HUES64 (cell line): ENCODE measurements at regions not wholly inside any gene's neighbourhood (a gene's known extent, or its start where the extent isn't known, plus 50 kb on each side); places are given as distances from the start of the nearest gene placed in this dataset.
"Not testable (repeated sequence)": the region's sequence is repeated elsewhere in the genome, so short reads cannot be mapped to it uniquely, and the experiment has no call there.

Experiments
- H3K27ac ChIP-seq: 2 replicates; pipeline ENCODE4 v1.7.0; 2013; ENCODE audit warnings: low read depth, low read length, inconsistent platforms
- H3K27me3 ChIP-seq: 2 replicates; pipeline ENCODE4 v1.6.1; 2013; ENCODE audit warnings: mild to moderate bottlenecking, low read length; ENCODE audit not compliant: insufficient read depth
- H3K36me3 ChIP-seq: 2 replicates; pipeline ENCODE4 v1.6.1; 2013; ENCODE audit warnings: mild to moderate bottlenecking, low read length; ENCODE audit not compliant: insufficient read depth
- H3K4me1 ChIP-seq: 2 replicates; pipeline ENCODE4 v1.6.1; 2013; ENCODE audit warnings: mild to moderate bottlenecking, low read length, moderate library complexity; ENCODE audit not compliant: insufficient read depth
- H3K4me3 ChIP-seq: 2 replicates; pipeline ENCODE4 v1.5.1; 2013; ENCODE audit warnings: mild to moderate bottlenecking, low read length, moderate library complexity
- H3K9ac ChIP-seq: 2 replicates; pipeline ENCODE4 v1.6.1; 2013; ENCODE audit warnings: mild to moderate bottlenecking, low read depth, low read length
- H3K9me3 ChIP-seq: 2 replicates; pipeline ENCODE4 v1.6.1; 2013; ENCODE audit warnings: low read depth, low read length; ENCODE audit not compliant: insufficient read depth
- WGBS: fragments of 150-250, 120-280 bp; methylation state at CpG from one replicate; pipeline ENCODE4 v1.1.7; 2013; ENCODE audit warnings: missing lambda C conversion rate; 5-methylcytosine and 5-hydroxymethylcytosine counted together

DNA sequence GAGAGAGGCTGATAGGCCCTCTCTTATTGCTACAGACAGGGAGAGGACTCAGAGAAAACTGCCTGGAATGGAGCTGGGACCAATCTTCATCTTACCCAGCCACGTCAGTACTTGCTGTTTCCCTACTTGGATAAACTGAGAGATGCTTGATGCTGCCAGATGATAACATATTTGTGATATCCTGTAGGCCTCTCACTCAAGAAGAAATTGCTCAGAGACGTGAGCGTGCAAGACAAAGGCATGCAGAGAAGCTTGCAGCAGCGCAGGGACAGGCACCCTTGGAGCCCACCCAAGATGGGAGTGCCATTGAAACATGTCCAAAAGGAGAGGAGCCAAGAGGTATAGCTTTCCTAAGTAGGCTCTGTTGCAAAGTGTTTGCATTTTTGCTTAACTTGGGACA lies 114.7 kb upstream of the GOLGA6L4 start:
- H3K9me3 ChIP-seq, H3K27ac ChIP-seq, H3K9ac ChIP-seq, H3K27me3 ChIP-seq, H3K4me3 ChIP-seq, H3K4me1 ChIP-seq, H3K36me3 ChIP-seq: not testable (repeated sequence)
- 93% methylated on average over 4 of the region's 4 CpGs for WGBS

DNA sequence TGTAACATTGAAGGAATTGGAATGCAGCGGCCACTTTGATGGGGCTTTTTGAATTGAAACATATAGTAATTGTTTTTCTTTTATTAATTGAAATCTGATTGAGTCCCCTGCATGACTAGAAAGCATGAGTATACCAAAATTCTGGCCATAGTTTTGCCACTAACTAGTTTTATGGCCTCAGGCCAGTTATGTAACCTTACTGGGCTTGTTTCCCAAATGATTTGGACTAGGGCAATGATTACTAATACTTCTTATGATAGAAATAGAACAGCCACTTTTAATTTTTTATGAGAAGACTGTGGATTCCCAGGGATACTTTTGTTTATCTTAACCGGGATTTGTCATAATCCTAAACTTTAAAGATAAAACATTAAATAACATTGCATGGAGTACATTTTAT lies 106.9 kb upstream of the GOLGA6L4 start:
- H3K36me3 ChIP-seq, H3K9me3 ChIP-seq, H3K27me3 ChIP-seq, H3K27ac ChIP-seq, H3K4me1 ChIP-seq, H3K9ac ChIP-seq, H3K4me3 ChIP-seq: not testable (repeated sequence)
- WGBS: 89% methylated on average over 1 of the region's 2 CpGs

GRCh38 chr15:84130098-84130831 lies 105.3 kb upstream of the GOLGA6L4 start:
- 92% methylated on average over 8 of the region's 9 CpGs for WGBS
- H3K9ac ChIP-seq, H3K36me3 ChIP-seq, H3K27me3 ChIP-seq, H3K27ac ChIP-seq, H3K9me3 ChIP-seq, H3K4me1 ChIP-seq, H3K4me3 ChIP-seq: not testable (repeated sequence)

- H3K36me3 ChIP-seq, H3K9me3 ChIP-seq, H3K27me3 ChIP-seq, H3K27ac ChIP-seq, H3K9ac ChIP-seq, H3K4me3 ChIP-seq, H3K4me1 ChIP-seq: not testable (repeated sequence)
- 96% methylated on average over 2 of the region's 3 CpGs for WGBS
Measured at GRCh38 chr15:84135931-84136456, 99.6 kb upstream of the GOLGA6L4 start.

DNA sequence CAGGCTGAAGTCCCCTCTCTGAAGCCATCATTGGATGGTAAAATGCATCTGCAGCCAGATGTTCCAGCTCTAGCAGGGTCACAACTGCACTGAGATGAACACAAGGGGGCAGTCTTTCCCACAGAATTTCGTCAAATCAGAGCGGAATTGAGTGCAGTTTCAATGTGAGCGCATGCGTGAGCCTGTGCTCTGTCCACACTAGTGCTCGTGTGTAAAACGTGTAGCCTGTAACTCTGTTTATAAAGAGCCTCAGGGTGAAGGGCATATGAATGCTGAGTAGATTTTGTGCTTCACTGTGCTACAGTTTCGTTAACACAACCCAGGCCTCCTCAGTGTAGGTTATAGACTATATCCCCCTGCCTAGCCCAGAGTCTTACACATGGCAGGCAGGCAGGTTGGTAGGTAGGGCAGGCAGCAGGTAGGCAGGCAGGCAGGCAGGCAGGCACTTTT lies 92.7 kb upstream of the GOLGA6L4 start:
- no peaks in the 10 kb centered on the region for H3K36me3 ChIP-seq
- 5% methylated on average over 6 of the region's 7 CpGs for WGBS
- H3K27ac ChIP-seq: no peak overlapping the region
- H3K27me3 ChIP-seq: no peaks in the 10 kb centered on the region
- no peaks in the 10 kb centered on the region for H3K9me3 ChIP-seq
- H3K4me1 ChIP-seq: no peaks in the 10 kb centered on the region
- peak overlapping the region; percentile 40 for H3K4me3 ChIP-seq
- H3K9ac ChIP-seq: no peak overlapping the region

GRCh38 chr15:84143753-84144314 lies 91.7 kb upstream of the GOLGA6L4 start:
- WGBS: 93% methylated on average over 3 of the region's 5 CpGs
- no peak overlapping the region for H3K4me3 ChIP-seq
- H3K27ac ChIP-seq: no peak overlapping the region
- H3K9ac ChIP-seq: no peak overlapping the region
- H3K9me3 ChIP-seq: no peaks in the 10 kb centered on the region
- H3K4me1 ChIP-seq: no peaks in the 10 kb centered on the region
- no peaks in the 10 kb centered on the region for H3K36me3 ChIP-seq
- no peaks in the 10 kb centered on the region for H3K27me3 ChIP-seq

DNA sequence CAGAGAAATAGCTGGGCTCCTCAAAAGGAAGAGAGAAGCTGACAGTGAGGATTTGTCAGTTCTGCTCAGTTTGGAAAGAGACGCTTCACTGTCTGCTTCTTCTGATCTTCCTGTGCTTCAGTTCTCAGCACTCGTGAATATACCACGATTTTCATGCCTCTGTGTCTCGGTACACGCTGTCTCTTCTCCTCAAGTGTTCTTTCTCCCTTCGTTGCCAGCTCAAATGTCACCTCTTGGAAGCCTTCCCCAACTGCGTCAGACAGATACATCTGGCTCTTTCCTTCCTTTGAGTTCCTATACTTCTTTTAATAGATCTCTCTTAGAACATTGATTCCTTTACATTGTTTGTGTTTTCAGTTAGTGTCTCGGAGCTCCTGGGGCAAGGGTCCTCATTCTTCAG lies 90.6 kb upstream of the GOLGA6L4 start:
- H3K27ac ChIP-seq, H3K27me3 ChIP-seq, H3K9me3 ChIP-seq, H3K9ac ChIP-seq, H3K4me3 ChIP-seq, H3K4me1 ChIP-seq, H3K36me3 ChIP-seq: not testable (repeated sequence)
- 90% methylated on average over 8 of the region's 8 CpGs for WGBS

DNA sequence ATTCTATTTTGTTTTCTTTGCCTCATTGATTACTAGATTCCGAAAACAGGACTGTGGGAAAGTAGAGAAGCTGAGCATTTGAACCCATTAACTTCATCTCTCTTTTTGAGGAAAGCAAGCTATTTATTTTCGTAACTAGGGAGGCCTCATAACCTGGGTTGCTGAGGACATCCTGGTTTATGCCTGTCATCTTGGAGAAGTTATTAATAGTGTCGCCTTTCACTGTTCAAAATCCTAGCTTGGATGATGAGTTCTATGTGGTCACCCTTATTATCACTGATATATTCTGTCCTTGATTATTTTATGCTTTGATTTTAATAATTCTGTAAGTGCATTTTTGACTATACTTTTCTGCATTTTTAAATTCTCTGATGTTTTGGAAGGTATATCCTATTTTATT lies 89.3 kb upstream of the GOLGA6L4 start:
- H3K27me3 ChIP-seq, H3K4me3 ChIP-seq, H3K36me3 ChIP-seq, H3K9me3 ChIP-seq, H3K4me1 ChIP-seq, H3K9ac ChIP-seq, H3K27ac ChIP-seq: not testable (repeated sequence)
- 87% methylated on average over 3 of the region's 3 CpGs for WGBS

GRCh38 chr15:84147307-84147706 lies 88.3 kb upstream of the GOLGA6L4 start:
- H3K27me3 ChIP-seq, H3K36me3 ChIP-seq, H3K27ac ChIP-seq, H3K9ac ChIP-seq, H3K4me3 ChIP-seq, H3K4me1 ChIP-seq, H3K9me3 ChIP-seq: not testable (repeated sequence)
- no CpG with 5 or more reads among the region's 2 CpGs for WGBS

- no peaks in the 10 kb centered on the region for H3K4me1 ChIP-seq
- 87% methylated on average over 11 of the region's 11 CpGs for WGBS
- no peaks in the 10 kb centered on the region for H3K36me3 ChIP-seq
- H3K27ac ChIP-seq: no peak overlapping the region
- H3K27me3 ChIP-seq: no peaks in the 10 kb centered on the region
- no peak overlapping the region for H3K4me3 ChIP-seq
- H3K9ac ChIP-seq: no peak overlapping the region
- H3K9me3 ChIP-seq: no peaks in the 10 kb centered on the region
Measured at GRCh38 chr15:84151205-84151931, 84.2 kb upstream of the GOLGA6L4 start.

DNA sequence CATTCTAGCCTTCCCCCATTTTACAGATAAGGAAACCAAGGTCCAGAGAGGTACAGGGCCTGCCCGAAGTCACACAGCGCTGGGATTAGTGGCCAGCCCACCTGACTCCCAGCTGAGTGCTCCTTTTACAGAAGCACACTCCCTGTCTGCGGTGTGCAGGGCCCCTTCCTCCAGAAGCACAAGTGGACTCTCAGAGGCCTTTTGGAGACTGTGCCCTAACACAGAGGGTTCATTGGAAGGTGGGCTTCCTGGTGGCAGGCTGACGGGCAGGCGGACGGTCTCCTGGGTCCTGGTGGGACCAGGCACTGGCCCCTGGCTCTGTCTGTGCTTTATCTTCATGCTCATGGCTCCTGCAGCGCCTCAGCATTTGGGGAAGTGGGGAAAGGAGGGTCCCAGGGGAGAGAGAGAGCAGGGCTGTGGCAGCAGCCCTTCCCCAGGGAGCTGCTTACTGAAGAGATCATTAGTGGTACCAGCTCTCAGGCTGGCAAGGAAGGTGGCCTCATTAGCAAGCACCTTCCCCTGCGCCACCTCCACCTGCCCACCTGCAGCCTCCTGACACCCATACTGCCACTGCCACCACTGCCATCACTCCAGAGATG lies 83.1 kb upstream of the GOLGA6L4 start:
- WGBS: 96% methylated on average over 8 of the region's 8 CpGs
- not testable (repeated sequence) for H3K36me3 ChIP-seq, H3K9ac ChIP-seq, H3K9me3 ChIP-seq, H3K27me3 ChIP-seq, H3K27ac ChIP-seq, H3K4me1 ChIP-seq, H3K4me3 ChIP-seq
